ENCODE measurements at regions not wholly inside any gene's neighbourhood (a gene's known extent, or its start where the extent isn't known, plus 50 kb on each side); places are given as distances from the start of the nearest gene placed in this dataset.
"Not testable (repeated sequence)": the region's sequence is repeated elsewhere in the genome, so short reads cannot be mapped to it uniquely, and the experiment has no call there.

- Histone ChIP-seq H3K27ac (no peak overlapping the region), H3K36me3 (ENCODE audit: insufficient read depth in 1 of 2, low read depth in 1 of 2) (no peaks in the 10 kb centered on the region), H3K4me1 (no peaks in the 10 kb centered on the region), H3K27me3 (ENCODE audit: insufficient read depth in 3 of 3, low read length in 2 of 3) (no peaks in the 10 kb centered on the region), H3K4me3 (no peak overlapping the region), H3K9me3 (no peaks in the 10 kb centered on the region)
- ATAC-seq = no peak
- intact Hi-C loops (cut with DNase I) = no loop called here
- 50 to 67% (median 58%) methylated on average over 2 of the region's 2 CpGs for WGBS, 3 donors
- TF ChIP-seq, protein P1, sequence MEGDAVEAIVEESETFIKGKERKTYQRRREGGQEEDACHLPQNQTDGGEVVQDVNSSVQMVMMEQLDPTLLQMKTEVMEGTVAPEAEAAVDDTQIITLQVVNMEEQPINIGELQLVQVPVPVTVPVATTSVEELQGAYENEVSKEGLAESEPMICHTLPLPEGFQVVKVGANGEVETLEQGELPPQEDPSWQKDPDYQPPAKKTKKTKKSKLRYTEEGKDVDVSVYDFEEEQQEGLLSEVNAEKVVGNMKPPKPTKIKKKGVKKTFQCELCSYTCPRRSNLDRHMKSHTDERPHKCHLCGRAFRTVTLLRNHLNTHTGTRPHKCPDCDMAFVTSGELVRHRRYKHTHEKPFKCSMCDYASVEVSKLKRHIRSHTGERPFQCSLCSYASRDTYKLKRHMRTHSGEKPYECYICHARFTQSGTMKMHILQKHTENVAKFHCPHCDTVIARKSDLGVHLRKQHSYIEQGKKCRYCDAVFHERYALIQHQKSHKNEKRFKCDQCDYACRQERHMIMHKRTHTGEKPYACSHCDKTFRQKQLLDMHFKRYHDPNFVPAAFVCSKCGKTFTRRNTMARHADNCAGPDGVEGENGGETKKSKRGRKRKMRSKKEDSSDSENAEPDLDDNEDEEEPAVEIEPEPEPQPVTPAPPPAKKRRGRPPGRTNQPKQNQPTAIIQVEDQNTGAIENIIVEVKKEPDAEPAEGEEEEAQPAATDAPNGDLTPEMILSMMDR (IDR thresholded peaks at IDR 0.05) = no peak
- DNase-seq = no peak
Measured at GRCh38 chr7:125316466-125316865, 386.8 kb upstream of the POT1 start.

DNA sequence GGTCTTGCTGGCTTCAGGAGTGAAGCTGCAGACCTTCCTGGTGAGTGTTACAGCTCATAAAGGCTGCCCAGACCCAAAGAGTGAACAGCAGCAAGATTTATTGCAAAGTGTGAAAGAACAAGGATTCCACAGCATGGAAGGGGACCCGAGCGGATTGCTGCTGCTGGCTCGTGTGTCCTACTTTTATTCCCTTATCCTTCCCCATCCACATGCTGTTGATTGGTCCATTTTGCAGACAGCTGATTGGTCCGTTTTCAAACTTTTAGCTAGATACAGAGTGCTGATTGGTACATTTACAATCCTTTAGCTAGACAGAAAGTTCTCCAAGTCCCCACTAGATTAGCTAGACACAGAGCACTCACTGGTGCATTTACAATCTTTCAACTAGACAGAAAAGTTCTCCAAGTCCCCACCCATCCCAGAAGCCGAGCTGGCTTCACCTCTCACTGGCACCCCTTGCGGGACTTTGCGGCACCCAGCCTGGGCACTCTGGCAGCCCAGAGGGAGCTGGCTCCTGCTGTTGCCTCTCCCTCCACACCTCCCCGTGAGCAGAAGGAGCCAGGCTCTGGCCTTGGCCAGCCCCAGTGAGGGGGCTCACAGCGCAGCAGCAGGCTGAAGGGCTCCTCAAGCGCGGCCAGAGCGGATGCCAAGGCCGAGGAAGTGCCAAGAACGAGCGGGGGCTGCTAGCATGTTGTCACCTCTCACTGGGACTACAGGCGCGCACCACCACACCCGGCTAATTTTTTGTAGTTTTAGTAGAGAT is 369.6 kb upstream of the POT1 start:
- H3K27ac ChIP-seq = no peak overlapping the region
- no peaks in the 10 kb centered on the region for H3K36me3 ChIP-seq (ENCODE audit: insufficient read depth in 1 of 2, low read depth in 1 of 2)
- no peak for DNase-seq
- TF ChIP-seq, protein P1 (IDR thresholded peaks at IDR 0.05) = no peak
- no peak overlapping the region for H3K4me3 ChIP-seq
- H3K27me3 ChIP-seq (ENCODE audit: insufficient read depth in 3 of 3, low read length in 2 of 3) = no peaks in the 10 kb centered on the region
- 88 to 89% (median 88%) methylated on average over 18 of the region's 18 CpGs for WGBS, 3 donors
- no peaks in the 10 kb centered on the region for H3K9me3 ChIP-seq
- no peak for ATAC-seq
- H3K4me1 ChIP-seq = no peaks in the 10 kb centered on the region
- intact Hi-C loops (cut with DNase I) = no loop called here

- DNase-seq (no peak), ATAC-seq (no peak)
- WGBS, 3 donors = 17 to 36% (median 18%) methylated on average over 2 of the region's 2 CpGs
- Histone ChIP-seq H3K9me3 (peaks cover 2% of the 10 kb centered on the region), H3K36me3 (ENCODE audit: insufficient read depth in 1 of 2, low read depth in 1 of 2) (no peaks in the 10 kb centered on the region), H3K27me3 (ENCODE audit: insufficient read depth in 3 of 3, low read length in 2 of 3) (no peaks in the 10 kb centered on the region), H3K4me1 (no peaks in the 10 kb centered on the region), H3K4me3 (no peak overlapping the region), H3K27ac (no peak overlapping the region)
- TF ChIP-seq, protein P1 (IDR thresholded peaks at IDR 0.05) = no peak
- intact Hi-C loops (cut with DNase I) = no loop called here
Measured at GRCh38 chr7:125279961-125280360, 350.3 kb upstream of the POT1 start.

- ATAC-seq (no peak), DNase-seq (no peak)
- H3K36me3 ChIP-seq (ENCODE audit: insufficient read depth in 1 of 2, low read depth in 1 of 2) = no peaks in the 10 kb centered on the region
- no peaks in the 10 kb centered on the region for H3K4me1 ChIP-seq
- intact Hi-C loops (cut with DNase I) = no loop called here
- H3K9me3 ChIP-seq = peaks cover 5% of the 10 kb centered on the region
- H3K27me3 ChIP-seq (ENCODE audit: insufficient read depth in 3 of 3, low read length in 2 of 3) = no peaks in the 10 kb centered on the region
- no peak overlapping the region for H3K4me3 ChIP-seq
- WGBS, 3 donors = 41 to 44% (median 44%) methylated on average over 1 of the region's 1 CpG
- TF ChIP-seq, protein P1 (IDR thresholded peaks at IDR 0.05) = no peak
- H3K27ac ChIP-seq = no peak overlapping the region
Measured at GRCh38 chr7:125278318-125278717, 348.7 kb upstream of the POT1 start.

DNA sequence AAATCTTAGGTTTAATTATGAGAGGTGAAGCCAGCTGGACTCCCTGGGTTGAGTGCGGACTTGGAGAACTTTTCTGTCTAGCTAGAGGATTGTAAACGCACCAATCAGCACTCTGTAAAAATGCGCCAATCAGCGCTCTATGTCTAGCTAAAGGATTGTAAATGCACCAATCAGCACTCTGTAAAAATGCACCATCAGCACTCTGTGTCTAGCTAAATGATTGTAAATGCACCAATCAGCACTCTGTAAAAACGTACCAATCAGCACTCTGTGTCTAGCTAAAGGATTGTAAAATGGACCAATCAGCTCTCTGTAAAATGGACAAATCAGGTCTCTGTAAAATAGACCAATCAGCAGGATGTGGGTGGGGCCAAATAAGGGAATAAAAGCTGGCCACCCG is 345.1 kb upstream of the POT1 start:
- H3K4me1 ChIP-seq; DNase-seq; ATAC-seq; H3K4me3 ChIP-seq; intact Hi-C loops (cut with DNase I); H3K36me3 ChIP-seq (ENCODE audit: insufficient read depth in 1 of 2, low read depth in 1 of 2); H3K9me3 ChIP-seq; H3K27ac ChIP-seq; H3K27me3 ChIP-seq (ENCODE audit: insufficient read depth in 3 of 3, low read length in 2 of 3): not testable (repeated sequence)
- WGBS, 3 donors = 86 to 92% (median 90%) methylated on average over 6 of the region's 6 CpGs

DNA sequence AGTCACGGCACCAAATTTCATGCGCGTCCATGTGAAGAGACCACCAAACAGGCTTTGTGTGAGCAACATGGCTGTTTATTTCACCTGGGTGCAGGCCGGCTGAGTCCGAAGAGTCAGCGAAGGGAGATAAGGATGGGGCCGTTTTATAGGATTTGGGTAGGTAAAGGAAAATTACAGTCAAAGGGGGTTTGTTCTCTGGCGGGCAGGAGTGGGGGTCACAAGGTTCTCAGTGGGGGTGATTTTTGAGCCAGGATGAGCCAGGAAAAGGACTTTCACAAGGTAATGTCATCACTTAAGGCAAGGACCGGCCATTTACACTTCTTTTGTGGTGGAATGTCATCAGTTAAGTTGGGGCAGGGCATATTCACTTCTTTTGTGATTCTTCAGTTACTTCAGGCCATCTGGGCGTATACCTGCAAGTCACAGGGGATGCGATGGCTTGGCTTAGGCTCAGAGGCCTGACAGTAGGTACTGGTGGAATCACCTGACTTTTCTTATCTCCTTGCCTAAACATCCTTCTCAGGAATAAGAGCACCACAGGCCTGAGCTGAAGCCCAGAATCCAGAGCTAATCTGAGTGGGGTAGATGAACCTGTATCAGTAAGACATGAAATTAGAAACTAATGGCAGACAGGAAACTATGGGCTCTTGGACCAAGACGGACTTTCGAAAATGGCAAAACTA is 334.7 kb upstream of the POT1 start:
- H3K9me3 ChIP-seq; ATAC-seq; intact Hi-C loops (cut with DNase I); DNase-seq; H3K36me3 ChIP-seq (ENCODE audit: insufficient read depth in 1 of 2, low read depth in 1 of 2); H3K27ac ChIP-seq; H3K4me1 ChIP-seq; H3K27me3 ChIP-seq (ENCODE audit: insufficient read depth in 3 of 3, low read length in 2 of 3); H3K4me3 ChIP-seq: not testable (repeated sequence)
- WGBS, 3 donors = 93 to 94% (median 93%) methylated on average over 13 of the region's 13 CpGs

DNA sequence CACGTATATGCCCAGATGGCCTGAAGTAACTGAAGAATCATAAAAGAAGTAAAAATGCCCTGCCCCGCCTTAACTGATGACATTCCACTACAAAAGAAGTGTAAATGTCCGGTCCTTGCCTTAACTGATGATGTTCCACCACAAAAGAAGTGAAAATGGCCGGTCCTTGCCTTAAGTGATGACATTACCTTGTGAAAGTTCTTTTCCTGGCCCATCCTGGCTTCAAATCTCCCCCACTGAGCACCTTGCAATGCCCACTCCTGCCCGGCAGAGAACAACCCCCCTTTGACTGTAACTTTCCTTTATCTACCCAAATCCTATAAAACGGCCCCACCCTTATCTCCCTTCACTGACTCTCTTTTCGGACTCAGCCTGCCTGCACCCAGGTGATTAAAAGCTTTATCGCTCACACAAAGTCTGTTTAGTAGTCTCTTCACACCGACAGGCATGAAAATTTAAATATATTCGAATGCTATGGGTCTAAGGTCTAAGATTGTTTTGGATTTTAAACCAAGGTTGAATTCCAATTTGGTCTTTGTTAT is 329.3 kb upstream of the POT1 start:
- ATAC-seq; intact Hi-C loops (cut with DNase I); H3K27ac ChIP-seq; H3K4me3 ChIP-seq; DNase-seq; H3K36me3 ChIP-seq (ENCODE audit: insufficient read depth in 1 of 2, low read depth in 1 of 2); H3K4me1 ChIP-seq; H3K27me3 ChIP-seq (ENCODE audit: insufficient read depth in 3 of 3, low read length in 2 of 3); H3K9me3 ChIP-seq: not testable (repeated sequence)
- 84 to 85% (median 84%) methylated on average over 10 of the region's 10 CpGs for WGBS, 3 donors
